ENCODE measurements at regions not wholly inside any gene's neighbourhood (a gene's known extent, or its start where the extent isn't known, plus 50 kb on each side); places are given as distances from the start of the nearest gene placed in this dataset.

DNA sequence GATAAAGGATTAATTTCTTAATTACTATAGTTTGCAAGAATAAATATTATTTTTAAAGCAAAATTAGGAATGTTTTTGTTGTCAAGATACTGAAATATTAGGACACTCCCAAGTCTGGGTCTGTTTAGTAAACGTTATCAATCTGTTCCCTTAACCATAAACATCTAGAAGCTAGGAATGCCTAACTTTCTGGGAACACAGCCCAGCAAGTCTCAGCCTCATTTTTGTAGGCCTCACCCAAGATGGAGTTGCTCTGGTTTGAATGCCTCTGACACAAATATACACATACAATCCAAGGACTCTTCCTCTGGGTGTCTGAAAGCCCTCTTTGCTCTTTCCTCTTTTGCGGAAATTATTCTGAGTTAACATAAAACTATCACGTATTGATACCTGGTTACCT, 487.4 kb upstream of the CELF2 start:
- no peak overlapping the region for H2BK120ac ChIP-seq (ENCODE audit: low read depth, low read length)
- no peak overlapping the region for H2AK9ac ChIP-seq (replicated peaks; ENCODE audit: low read depth, low read length, poor library complexity)
- H3K27ac ChIP-seq (ENCODE audit: insufficient read depth, low read length): no peak overlapping the region
- H4K20me1 ChIP-seq (ENCODE audit: insufficient read depth, low read length): no peaks in the 10 kb centered on the region
- no peak overlapping the region for H3K4me2 ChIP-seq (ENCODE audit: low read depth, low read length)
- H3K23ac ChIP-seq (ENCODE audit: low read depth, low read length): no peak overlapping the region
- no peak overlapping the region for H3K56ac ChIP-seq (ENCODE audit: extremely low read depth, insufficient read depth, low read length)
- H2AFZ ChIP-seq (replicated peaks; ENCODE audit: low read length, poor library complexity): no peak overlapping the region
- H4K5ac ChIP-seq (ENCODE audit: low read depth, low read length): no peak overlapping the region
- H3K9me1 ChIP-seq (ENCODE audit: insufficient read depth, low read length): no peaks in the 10 kb centered on the region
- ChIA-PET CTCF (no interaction called here), POLR2A (ENCODE audit: unreplicated experiment) (no interaction called here)
- peaks cover 6% of the 10 kb centered on the region; the same call in 1 of the 2 replicates for H3K4me1 ChIP-seq (ENCODE audit: control insufficient read depth, insufficient read depth, low read length)
- WGBS, 2 experiments (ENCODE audit: extremely low coverage in 2 of 2, insufficient read length in 1 of 2): no CpG with 5 or more reads among the region's 3 CpGs
- no peak overlapping the region for H4K91ac ChIP-seq (ENCODE audit: insufficient read depth, low read depth, low read length)
- in situ Hi-C loops (cut with MboI; ENCODE audit: low sequenced_read_pairs) (no loop called here), dilution Hi-C loops (cut with HindIII; ENCODE audit: low sequenced_read_pairs, unreplicated experiment) (no loop called here), intact Hi-C loops (cut with micrococcal nuclease) (no loop called here)
- H3K14ac ChIP-seq (replicated peaks; ENCODE audit: low read depth, low read length): no peak overlapping the region
- no peak overlapping the region for H2BK5ac ChIP-seq (ENCODE audit: low read depth, low read length, poor library complexity, severe bottlenecking)
- no peak overlapping the region for H3K9ac ChIP-seq (ENCODE audit: low read depth, low read length)
- no peaks in the 10 kb centered on the region for H3K9me3 ChIP-seq (ENCODE audit: control insufficient read depth, insufficient read depth, low read length)
- H2BK20ac ChIP-seq (ENCODE audit: low read depth, low read length): no peak overlapping the region
- no peak overlapping the region for H3K4ac ChIP-seq (ENCODE audit: low read depth, low read length)
- DNase-seq: peak; percentile 21
- BruUV-seq (replicated peaks): no TSS peak
- H3K18ac ChIP-seq (ENCODE audit: low read depth, low read length): peak overlapping the region; percentile 52; the same call in 1 of the 2 replicates
- H2BK15ac ChIP-seq (ENCODE audit: low read depth, low read length): no peak overlapping the region
- H3K79me1 ChIP-seq (ENCODE audit: low read depth in 1 of 2, low read length in 2 of 2): no peaks in the 10 kb centered on the region
- no peak overlapping the region for H4K8ac ChIP-seq (ENCODE audit: low read depth in 2 of 2, low read length in 2 of 2)
- peak; percentile 55 for ATAC-seq (ENCODE audit: low read depth)
- H3K36me3 ChIP-seq (ENCODE audit: control insufficient read depth, insufficient read depth, low read length): no peaks in the 10 kb centered on the region
- TF ChIP-seq RFX5 (IDR thresholded peaks at IDR 0.05; ENCODE audit: low read depth, low read length) (no peak), SMC3 (IDR thresholded peaks at IDR 0.05; ENCODE audit: low read depth, low read length) (no peak), POLR2A (IDR thresholded peaks at IDR 0.05; ENCODE audit: low read depth, low read length) (no peak), ELK1 (IDR thresholded peaks at IDR 0.05; ENCODE audit: borderline replicate concordance, low read depth, low read length) (no peak), USF2 (IDR thresholded peaks at IDR 0.05; ENCODE audit: low read depth, low read length) (no peak), RAD21 (IDR thresholded peaks at IDR 0.05; ENCODE audit: low read length) (no peak), MAFK (IDR thresholded peaks at IDR 0.05; ENCODE audit: low read depth, low read length) (no peak), MXI1 (IDR thresholded peaks at IDR 0.05; ENCODE audit: borderline replicate concordance, low read depth, low read length) (no peak), CEBPB (IDR thresholded peaks at IDR 0.05; ENCODE audit: low read depth, low read length) (no peak), MAZ (IDR thresholded peaks at IDR 0.05; ENCODE audit: borderline replicate concordance, low read depth, low read length) (no peak), CHD1 (IDR thresholded peaks at IDR 0.05; ENCODE audit: low read depth, low read length) (no peak), BHLHE40 (IDR thresholded peaks at IDR 0.05; ENCODE audit: low read depth, low read length) (no peak), NFE2L2 (IDR thresholded peaks at IDR 0.05; ENCODE audit: low read depth, low read length) (no peak)
- TF ChIP-seq, protein P1, sequence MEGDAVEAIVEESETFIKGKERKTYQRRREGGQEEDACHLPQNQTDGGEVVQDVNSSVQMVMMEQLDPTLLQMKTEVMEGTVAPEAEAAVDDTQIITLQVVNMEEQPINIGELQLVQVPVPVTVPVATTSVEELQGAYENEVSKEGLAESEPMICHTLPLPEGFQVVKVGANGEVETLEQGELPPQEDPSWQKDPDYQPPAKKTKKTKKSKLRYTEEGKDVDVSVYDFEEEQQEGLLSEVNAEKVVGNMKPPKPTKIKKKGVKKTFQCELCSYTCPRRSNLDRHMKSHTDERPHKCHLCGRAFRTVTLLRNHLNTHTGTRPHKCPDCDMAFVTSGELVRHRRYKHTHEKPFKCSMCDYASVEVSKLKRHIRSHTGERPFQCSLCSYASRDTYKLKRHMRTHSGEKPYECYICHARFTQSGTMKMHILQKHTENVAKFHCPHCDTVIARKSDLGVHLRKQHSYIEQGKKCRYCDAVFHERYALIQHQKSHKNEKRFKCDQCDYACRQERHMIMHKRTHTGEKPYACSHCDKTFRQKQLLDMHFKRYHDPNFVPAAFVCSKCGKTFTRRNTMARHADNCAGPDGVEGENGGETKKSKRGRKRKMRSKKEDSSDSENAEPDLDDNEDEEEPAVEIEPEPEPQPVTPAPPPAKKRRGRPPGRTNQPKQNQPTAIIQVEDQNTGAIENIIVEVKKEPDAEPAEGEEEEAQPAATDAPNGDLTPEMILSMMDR (conservative IDR thresholded peaks at IDR 0.05; ENCODE audit: low read depth, low read length): no peak
- no peaks in the 10 kb centered on the region for H3K27me3 ChIP-seq (ENCODE audit: control insufficient read depth, insufficient read depth, low read length)
- H2AK5ac ChIP-seq (ENCODE audit: low read depth, low read length): no peak overlapping the region
- no peak overlapping the region for H3K4me3 ChIP-seq (ENCODE audit: insufficient read depth, low read depth, low read length)

All from IMR-90 (cell line).